SK-N-SH (cell line): ENCODE measurements at regions not wholly inside any gene's neighbourhood (a gene's known extent, or its start where the extent isn't known, plus 50 kb on each side); places are given as distances from the start of the nearest gene placed in this dataset.

Experiments
- CTCF ChIA-PET: fragments of 300-600, 350-600 bp; formaldehyde crosslinking; extraction: SDS; loops from one replicate; lab custom pipeline; 2021; lab: Yijun Ruan, JAX
- POLR2A ChIA-PET: fragments of 350-600 bp; sonication (Branson Sonifier 250); formaldehyde crosslinking; extraction: SDS; loops from one replicate; lab custom pipeline; 2020; ENCODE audit warnings: antibody characterized with exemption, inconsistent platforms; lab: Yijun Ruan, JAX
- DNase-seq: peaks from one replicate; pipeline ENCODE4 v3.0.0; 2012
- H2AFZ ChIP-seq: fragments of 200-600 bp; sonication (generic); 2 replicates; pipeline ENCODE4 v1.8.1; 2016; ENCODE audit warnings: antibody characterized with exemption, mild to moderate bottlenecking, low read depth
- H3F3A ChIP-seq: fragments of 200-600 bp; sonication (generic); replicated peaks from 2 replicates; pipeline ENCODE3; 2016; ENCODE audit warnings: antibody characterized with exemption, mild to moderate bottlenecking; ENCODE audit not compliant: insufficient read depth
- H3K27ac ChIP-seq, 2 experiments: fragments of 200-500 bp in 1 of 2; fragments of 200-600 bp in 1 of 2; sonication (Bioruptor generic) in 1 of 2; sonication (generic), shearing (Covaris generic) in 1 of 2; 2 replicates each; pipeline versions ENCODE4 v1.5.1 to v1.6.1; 2014 to 2016; ENCODE audit warnings: low read depth in 2 of 2, inconsistent platforms in 1 of 2, low read length in 1 of 2, mild to moderate bottlenecking in 1 of 2, mixed read lengths in 1 of 2
- H3K27me3 ChIP-seq: fragments of 200-600 bp; sonication (generic), shearing (Covaris generic); 2 replicates; pipeline ENCODE4 v1.6.1; 2016; ENCODE audit warnings: mixed run types; ENCODE audit not compliant: insufficient read depth
- H3K36me3 ChIP-seq, 2 experiments: fragments of 200-500 bp in 1 of 2; fragments of 200-600 bp in 1 of 2; sonication (Bioruptor generic) in 1 of 2; sonication (generic) in 1 of 2; replicated peaks in 1 of 2; 2 replicates each; pipeline versions ENCODE3 to v1.5.1; 2014 to 2016; ENCODE audit warnings: low read length in 1 of 2, mild to moderate bottlenecking in 1 of 2; ENCODE audit not compliant: insufficient read depth in 2 of 2, control insufficient read depth in 1 of 2
- H3K4me1 ChIP-seq, 2 experiments: fragments of 200-500 bp in 1 of 2; fragments of 200-600 bp in 1 of 2; sonication (Bioruptor generic) in 1 of 2; sonication (generic), shearing (Covaris generic) in 1 of 2; 2 replicates each; pipeline versions ENCODE4 v1.5.1 to v1.6.1; 2014 to 2016; ENCODE audit warnings: low read depth in 1 of 2, low read length in 1 of 2, mixed run types in 1 of 2; ENCODE audit not compliant: insufficient read depth in 2 of 2, control insufficient read depth in 1 of 2
- H3K4me2 ChIP-seq: fragments of 200-600 bp; sonication (generic), shearing (Covaris generic); 2 replicates; pipeline ENCODE4 v1.6.1; 2017; ENCODE audit warnings: mixed run types
- H3K4me3 ChIP-seq, 2 experiments: fragments of 200-500 bp in 1 of 2; fragments of 200-600 bp in 1 of 2; sonication (Bioruptor generic) in 1 of 2; sonication (generic), shearing (Covaris generic) in 1 of 2; 2 replicates each; pipeline versions ENCODE4 v1.5.1 to v1.8.1; 2014 to 2016; ENCODE audit warnings: low read depth in 2 of 2, inconsistent platforms in 1 of 2, low read length in 1 of 2, mild to moderate bottlenecking in 1 of 2, mixed read lengths in 1 of 2, moderate library complexity in 1 of 2
- H3K79me2 ChIP-seq: fragments of 200-600 bp; sonication (generic); 2 replicates; pipeline ENCODE4 v1.8.1; 2017; ENCODE audit warnings: mild to moderate bottlenecking; ENCODE audit not compliant: insufficient read depth
- H3K9ac ChIP-seq: fragments of 200-600 bp; sonication (generic); 2 replicates; pipeline ENCODE4 v1.6.1; 2017; ENCODE audit warnings: mixed run types
- H3K9me2 ChIP-seq: fragments of 200-600 bp; sonication (generic); 2 replicates; pipeline ENCODE4 v1.6.1; 2017; ENCODE audit warnings: mixed run types
- H3K9me3 ChIP-seq: fragments of 200-600 bp; sonication (generic); 2 replicates; pipeline ENCODE4 v1.6.1; 2017; ENCODE audit warnings: mixed run types, mild to moderate bottlenecking, moderate library complexity
- H4K20me1 ChIP-seq: fragments of 200-600 bp; sonication (generic); 2 replicates; pipeline ENCODE4 v1.6.1; 2017; ENCODE audit warnings: mild to moderate bottlenecking, mixed run types; ENCODE audit not compliant: insufficient read depth
- CHD2 ChIP-seq: fragments of 150-350 bp; IDR thresholded peaks from 2 replicates; pipeline ENCODE4 v1.6.1; 2018; ENCODE audit warnings: low read length; ENCODE audit not compliant: partially characterized antibody
- CTCF ChIP-seq: fragments of 200-600 bp; sonication (generic); IDR thresholded peaks from 2 replicates; pipeline ENCODE4 v1.6.1; 2017; ENCODE audit warnings: antibody characterized with exemption, mild to moderate bottlenecking, moderate library complexity
- EP300 ChIP-seq, 2 experiments: IDR thresholded peaks; 2 replicates each; pipeline versions ENCODE4 v1.4.0 to v1.6.1; 2012; ENCODE audit warnings: borderline replicate concordance in 1 of 2, low read depth in 1 of 2, low read length in 1 of 2
- FOXJ3 ChIP-seq: sonication (generic); formaldehyde crosslinking; IDR thresholded peaks from 2 replicates; pipeline ENCODE4 v1.5.1; 2020; ENCODE audit warnings: mild to moderate bottlenecking, missing genetic modification reagents
- FOXM1 ChIP-seq: IDR thresholded peaks from 2 replicates; pipeline ENCODE4 v1.4.0; 2012; ENCODE audit warnings: low read depth, mild to moderate bottlenecking
- GABPA ChIP-seq: IDR thresholded peaks from 2 replicates; pipeline ENCODE4 v1.4.0; 2012; ENCODE audit warnings: low read depth, mild to moderate bottlenecking
- GATA2 ChIP-seq: sonication (generic); formaldehyde crosslinking; IDR thresholded peaks from 2 replicates; pipeline ENCODE4 v1.5.0; 2020; ENCODE audit warnings: mild to moderate bottlenecking, missing genetic modification reagents
- IRF3 ChIP-seq: fragments of 150-350 bp; IDR thresholded peaks from 2 replicates; pipeline ENCODE4 v1.6.1; 2016; ENCODE audit warnings: mild to moderate bottlenecking, low read depth, low read length
- JUND ChIP-seq: IDR thresholded peaks from 2 replicates; pipeline ENCODE4 v1.4.0; 2012
- MEF2A ChIP-seq: IDR thresholded peaks from 2 replicates; pipeline ENCODE4 v1.4.0; 2012; ENCODE audit warnings: low read depth, borderline replicate concordance
- MXI1 ChIP-seq: IDR thresholded peaks from 2 replicates; pipeline ENCODE4 v1.6.1; 2012; ENCODE audit warnings: mild to moderate bottlenecking, low read depth, low read length, improper control_type of control experiment
- NFIC ChIP-seq: IDR thresholded peaks from 2 replicates; pipeline ENCODE4 v1.4.0; 2012; ENCODE audit warnings: borderline replicate concordance
- NRF1 ChIP-seq: IDR thresholded peaks from 2 replicates; pipeline ENCODE4 v1.6.1; 2012; ENCODE audit warnings: low read depth, mild to moderate bottlenecking, low read length
- RAD21 ChIP-seq: IDR thresholded peaks from 2 replicates; pipeline ENCODE4 v1.6.1; 2012; ENCODE audit warnings: mild to moderate bottlenecking, low read length
- RCOR1 ChIP-seq: fragments of 150-350 bp; IDR thresholded peaks from 2 replicates; pipeline ENCODE4 v1.6.1; 2017; ENCODE audit warnings: antibody characterized with exemption, low read length
- REST ChIP-seq: IDR thresholded peaks from 2 replicates; pipeline ENCODE4 v1.6.1; 2012; ENCODE audit warnings: mild to moderate bottlenecking, low read depth, low read length, moderate library complexity
- TAF1 ChIP-seq: IDR thresholded peaks from 2 replicates; pipeline ENCODE4 v1.6.1; 2012; ENCODE audit warnings: low read depth, mild to moderate bottlenecking, low read length, moderate library complexity, borderline replicate concordance
- TCF12 ChIP-seq: IDR thresholded peaks from 2 replicates; pipeline ENCODE4 v1.4.0; 2012
- TEAD4 ChIP-seq: IDR thresholded peaks from 2 replicates; pipeline ENCODE4 v1.4.0; 2012; ENCODE audit warnings: mild to moderate bottlenecking, borderline replicate concordance; ENCODE audit not compliant: insufficient read depth
- USF1 ChIP-seq: IDR thresholded peaks from 2 replicates; pipeline ENCODE4 v1.4.0; 2012; ENCODE audit warnings: low read depth, borderline replicate concordance
- whole genome bisulfite sequencing: methylation state at CpG from one replicate; pipeline ENCODE4 v1.1.6; 2017; ENCODE audit warnings: low lambda C conversion rate; 5-methylcytosine and 5-hydroxymethylcytosine counted together

GRCh38 chr12:105573574-105573973 is 243.1 kb downstream of the C12orf75 start:
- Histone ChIP-seq H3K4me2 (no peak overlapping the region), H3K79me2 (no peaks in the 10 kb centered on the region), H2AFZ (no peak overlapping the region), H3F3A (no peaks in the 10 kb centered on the region), H3K9ac (no peak overlapping the region), H3K9me2 (no peaks in the 10 kb centered on the region), H3K36me3 (no peaks in the 10 kb centered on the region), H3K27me3 (no peaks in the 10 kb centered on the region), H3K27ac (no peak overlapping the region), H4K20me1 (no peaks in the 10 kb centered on the region), H3K9me3 (no peaks in the 10 kb centered on the region), H3K4me1 (no peaks in the 10 kb centered on the region), H3K4me3 (no peak overlapping the region)
- 81% methylated on average over 3 of the region's 3 CpGs for WGBS
- DNase-seq: no peak
- POLR2A ChIA-PET: no interaction called here
- no peak for TF ChIP-seq TAF1
- TF ChIP-seq NRF1: no peak
- no peak for TF ChIP-seq MEF2A
- no peak for TF ChIP-seq USF1
- TF ChIP-seq EP300 (IDR thresholded peaks at IDR 0.05; ENCODE audit: borderline replicate concordance in 1 of 2, low read depth in 1 of 2, low read length in 1 of 2): no peak
- TF ChIP-seq FOXM1: no peak
- TF ChIP-seq IRF3: no peak
- no peak for TF ChIP-seq JUND
- no peak for TF ChIP-seq TCF12
- TF ChIP-seq RCOR1: no peak
- TF ChIP-seq FOXJ3 (CRISPR knock-in tag): no peak
- no peak for TF ChIP-seq NFIC
- no peak for TF ChIP-seq GATA2 (CRISPR knock-in tag)
- CTCF ChIA-PET: no interaction called here

- no peaks in the 10 kb centered on the region for H3K9me2 ChIP-seq
- CTCF ChIA-PET: no interaction called here
- DNase-seq: no peak
- no peak overlapping the region for H3K4me2 ChIP-seq
- H2AFZ ChIP-seq: no peak overlapping the region
- no peak overlapping the region for H3K9ac ChIP-seq
- H3K27me3 ChIP-seq: no peaks in the 10 kb centered on the region
- H3K79me2 ChIP-seq: no peaks in the 10 kb centered on the region
- no peak overlapping the region for H3K27ac ChIP-seq
- WGBS: 72% methylated on average over 5 of the region's 5 CpGs
- H3K9me3 ChIP-seq: no peaks in the 10 kb centered on the region
- POLR2A ChIA-PET: no interaction called here
- no peaks in the 10 kb centered on the region for H3F3A ChIP-seq
- no peak overlapping the region for H3K4me3 ChIP-seq
- H3K36me3 ChIP-seq: no peaks in the 10 kb centered on the region
- H3K4me1 ChIP-seq: no peaks in the 10 kb centered on the region
- no peaks in the 10 kb centered on the region for H4K20me1 ChIP-seq
- TF ChIP-seq REST: no peak
- TF ChIP-seq JUND: no peak
- no peak for TF ChIP-seq RAD21
- TF ChIP-seq TEAD4: no peak
- no peak for TF ChIP-seq CTCF
- no peak for TF ChIP-seq IRF3
- no peak for TF ChIP-seq FOXM1
- no peak for TF ChIP-seq GABPA
- TF ChIP-seq MXI1: no peak
- TF ChIP-seq NFIC: no peak
- TF ChIP-seq CHD2: no peak
These were observed 243.7 kb downstream of the C12orf75 start for GRCh38 chr12:105574056-105574715.
